Keratinocyte (primary cell): ENCODE measurements at regions not wholly inside any gene's neighbourhood (a gene's known extent, or its start where the extent isn't known, plus 50 kb on each side); places are given as distances from the start of the nearest gene placed in this dataset.

ENCODE experiments used
- DNase-seq: peaks from one replicate; pipeline ENCODE4 v3.0.0-alpha.2; 2011; ENCODE audit warnings: low read depth, missing footprints, low spot score
- FAIRE-seq: peaks from 2 replicates; lab custom pipeline; 2011; peaks lifted over from hg19 to GRCh38; lab: Jason Lieb, UNC
- H2AFZ ChIP-seq: 2 replicates; pipeline ENCODE4 v1.6.0; 2012; ENCODE audit warnings: low read length, control low read depth, inconsistent platforms; ENCODE audit not compliant: control insufficient read depth
- H3K27ac ChIP-seq: 2 replicates; pipeline ENCODE4 v1.5.1; 2011; ENCODE audit warnings: low read length; ENCODE audit not compliant: control insufficient read depth, insufficient read depth
- H3K27me3 ChIP-seq: 3 replicates; pipeline ENCODE4 v1.6.0; 2011; ENCODE audit warnings: low read length; ENCODE audit not compliant: control insufficient read depth, insufficient read depth; ENCODE audit errors: extremely low read depth
- H3K36me3 ChIP-seq, 2 experiments: 2 replicates in 1 of 2; 3 replicates in 1 of 2; pipeline ENCODE4 v1.5.1; 2011; ENCODE audit warnings: low read length in 2 of 2, mild to moderate bottlenecking in 1 of 2; ENCODE audit not compliant: control insufficient read depth in 2 of 2, insufficient read depth in 2 of 2; ENCODE audit errors: extremely low read depth in 1 of 2
- H3K4me1 ChIP-seq: 3 replicates; pipeline ENCODE4 v1.5.1; 2011; ENCODE audit warnings: low read length; ENCODE audit not compliant: control insufficient read depth, insufficient read depth; ENCODE audit errors: extremely low read depth
- H3K4me2 ChIP-seq: 3 replicates; pipeline ENCODE4 v1.6.0; 2011; ENCODE audit warnings: low read depth, low read length; ENCODE audit not compliant: control insufficient read depth, insufficient read depth; ENCODE audit errors: extremely low read depth
- H3K4me3 ChIP-seq, 3 experiments: fragments of 200-600 bp in 1 of 3; sonication (generic) in 1 of 3; 2 replicates in 2 of 3; 3 replicates in 1 of 3; pipeline ENCODE4 v1.5.1; 2011 to 2016; ENCODE audit warnings: low read length in 3 of 3, mild to moderate bottlenecking in 3 of 3, control low read depth in 2 of 3, inconsistent platforms in 1 of 3, low read depth in 1 of 3, mixed read lengths in 1 of 3, mixed run types in 1 of 3, moderate library complexity in 1 of 3; ENCODE audit not compliant: control insufficient read depth in 2 of 3, insufficient read depth in 2 of 3; ENCODE audit errors: extremely low read depth in 1 of 3
- H3K79me2 ChIP-seq: 2 replicates; pipeline ENCODE4 v1.6.0; 2012; ENCODE audit warnings: low read length; ENCODE audit not compliant: control insufficient read depth, insufficient read depth
- H3K9ac ChIP-seq: 3 replicates; pipeline ENCODE4 v1.6.0; 2011; ENCODE audit warnings: low read length; ENCODE audit not compliant: control insufficient read depth, insufficient read depth; ENCODE audit errors: extremely low read depth
- H3K9me1 ChIP-seq: 3 replicates; pipeline ENCODE4 v1.6.0; 2011; ENCODE audit warnings: low read length; ENCODE audit not compliant: control insufficient read depth, insufficient read depth; ENCODE audit errors: extremely low read depth
- H3K9me3 ChIP-seq: 2 replicates; pipeline ENCODE4 v1.5.1; 2012; ENCODE audit warnings: low read depth, low read length; ENCODE audit not compliant: control insufficient read depth
- H4K20me1 ChIP-seq: 3 replicates; pipeline ENCODE4 v1.6.0; 2011; ENCODE audit warnings: low read length; ENCODE audit not compliant: control insufficient read depth, insufficient read depth; ENCODE audit errors: extremely low read depth
- CTCF ChIP-seq, 3 experiments: IDR thresholded peaks in 1 of 3; conservative IDR thresholded peaks in 1 of 3; optimal IDR thresholded peaks in 1 of 3; 2 replicates in 2 of 3; 3 replicates in 1 of 3; pipeline versions ENCODE3 to v1.5.1; 2011; ENCODE audit warnings: low read length in 3 of 3, mild to moderate bottlenecking in 3 of 3, moderate library complexity in 2 of 3, control low read depth in 1 of 3, inconsistent platforms in 1 of 3; ENCODE audit not compliant: insufficient read depth in 2 of 3; ENCODE audit errors: extremely low read depth in 1 of 3
- EZH2 ChIP-seq: IDR thresholded peaks from one replicate; pipeline ENCODE4 v1.6.1; 2012; ENCODE audit warnings: inconsistent platforms, mild to moderate bottlenecking, low read length, moderate library complexity
- dilution Hi-C: fragments of 300-500 bp; cut with MboI; formaldehyde crosslinking; loops from one replicate; pipeline ENCODE4 v1.7.0; 2020; ENCODE audit warnings: low sequenced_read_pairs; ENCODE audit not compliant: extremely low pct_ligation_motif_present

- dilution Hi-C loops: no loop called here
- FAIRE-seq (no peak), DNase-seq (no peak)
- H3K9ac ChIP-seq: no peak overlapping the region
- H3K4me3 ChIP-seq: no peak overlapping the region
- H3K9me1 ChIP-seq: no peaks in the 10 kb centered on the region
- no peaks in the 10 kb centered on the region for H3K79me2 ChIP-seq
- no peak overlapping the region for H3K27ac ChIP-seq
- no peaks in the 10 kb centered on the region for H4K20me1 ChIP-seq
- H3K4me2 ChIP-seq: no peak overlapping the region
- no peaks in the 10 kb centered on the region for H3K36me3 ChIP-seq
- H3K9me3 ChIP-seq: no peaks in the 10 kb centered on the region
- no peak for TF ChIP-seq CTCF (optimal IDR thresholded peaks at IDR 0.05 in 1 of 3, IDR thresholded peaks at IDR 0.05 in 1 of 3, conservative IDR thresholded peaks at IDR 0.05 in 1 of 3; ENCODE audit: extremely low read depth in 1 of 3, insufficient read depth in 2 of 3, low read length in 3 of 3)
- TF ChIP-seq EZH2: no peak
- H3K27me3 ChIP-seq: no peaks in the 10 kb centered on the region
- H3K4me1 ChIP-seq: no peaks in the 10 kb centered on the region
- no peak overlapping the region for H2AFZ ChIP-seq
Observed at GRCh38 chr4:44996276-44996845, 270.0 kb upstream of the GNPDA2 start.

GRCh38 chr4:44988011-44988410 is 261.7 kb upstream of the GNPDA2 start:
- no peak overlapping the region for H2AFZ ChIP-seq

More at GRCh38 chr4:44988011-44988410, 261.7 kb upstream of the GNPDA2 start:
- no peak overlapping the region for H3K4me3 ChIP-seq
- dilution Hi-C loops: no loop called here
- H3K36me3 ChIP-seq: no peaks in the 10 kb centered on the region
- DNase-seq (no peak), FAIRE-seq (no peak)
- no peak overlapping the region for H3K27ac ChIP-seq
- H3K4me1 ChIP-seq: no peaks in the 10 kb centered on the region
- H3K27me3 ChIP-seq: no peaks in the 10 kb centered on the region
- no peak overlapping the region for H3K9ac ChIP-seq
- H3K9me1 ChIP-seq: no peaks in the 10 kb centered on the region
- no peaks in the 10 kb centered on the region for H4K20me1 ChIP-seq
- H3K9me3 ChIP-seq: no peaks in the 10 kb centered on the region
- TF ChIP-seq EZH2 (no peak), CTCF (optimal IDR thresholded peaks at IDR 0.05 in 1 of 3, IDR thresholded peaks at IDR 0.05 in 1 of 3, conservative IDR thresholded peaks at IDR 0.05 in 1 of 3; ENCODE audit: extremely low read depth in 1 of 3, insufficient read depth in 2 of 3, low read length in 3 of 3) (no peak)
- H3K4me2 ChIP-seq: no peak overlapping the region
- no peaks in the 10 kb centered on the region for H3K79me2 ChIP-seq
